Lower leg skin (tissue), 4 donors: ENCODE measurements at regions not wholly inside any gene's neighbourhood (a gene's known extent, or its start where the extent isn't known, plus 50 kb on each side); places are given as distances from the start of the nearest gene placed in this dataset.

Experiments used
- DNase-seq, 2 donors: peaks; one replicate each; pipeline ENCODE4 v3.0.0-alpha.2; 2019; ENCODE audit warnings: low spot score in 2 of 2
- H3K4me3 ChIP-seq: fragments of 200-600 bp; sonication (generic); 2 replicates; pipeline ENCODE4 v1.5.1; 2017; ENCODE audit warnings: mild to moderate bottlenecking, low read depth; ENCODE audit not compliant: poor library complexity, severe bottlenecking
- POLR2A ChIP-seq, 2 donors: fragments of 450-650 bp; IDR thresholded peaks; one replicate each; pipeline ENCODE4 v1.6.1; 2016 to 2017; ENCODE audit warnings: antibody characterized with exemption in 2 of 2, mild to moderate bottlenecking in 1 of 2, moderate library complexity in 1 of 2
- WGBS, 2 donors: methylation state at CpG; one replicate each; pipeline ENCODE4 v1.1.5; 2018; 5-methylcytosine and 5-hydroxymethylcytosine counted together
- intact Hi-C: fragments of 100-400 bp; cut with DNase I; formaldehyde crosslinking; loops from one replicate; pipeline ENCODE4 v1.15.0; 2023; ENCODE audit warnings: low total_unique reads
- TF ChIP-seq, protein P1 (sequence below), 3 donors: fragments of 450-650 bp; IDR thresholded peaks; one replicate each; pipeline ENCODE4 v1.5.1; 2016; ENCODE audit warnings: antibody characterized with exemption in 3 of 3, mild to moderate bottlenecking in 3 of 3, moderate library complexity in 2 of 3

DNA sequence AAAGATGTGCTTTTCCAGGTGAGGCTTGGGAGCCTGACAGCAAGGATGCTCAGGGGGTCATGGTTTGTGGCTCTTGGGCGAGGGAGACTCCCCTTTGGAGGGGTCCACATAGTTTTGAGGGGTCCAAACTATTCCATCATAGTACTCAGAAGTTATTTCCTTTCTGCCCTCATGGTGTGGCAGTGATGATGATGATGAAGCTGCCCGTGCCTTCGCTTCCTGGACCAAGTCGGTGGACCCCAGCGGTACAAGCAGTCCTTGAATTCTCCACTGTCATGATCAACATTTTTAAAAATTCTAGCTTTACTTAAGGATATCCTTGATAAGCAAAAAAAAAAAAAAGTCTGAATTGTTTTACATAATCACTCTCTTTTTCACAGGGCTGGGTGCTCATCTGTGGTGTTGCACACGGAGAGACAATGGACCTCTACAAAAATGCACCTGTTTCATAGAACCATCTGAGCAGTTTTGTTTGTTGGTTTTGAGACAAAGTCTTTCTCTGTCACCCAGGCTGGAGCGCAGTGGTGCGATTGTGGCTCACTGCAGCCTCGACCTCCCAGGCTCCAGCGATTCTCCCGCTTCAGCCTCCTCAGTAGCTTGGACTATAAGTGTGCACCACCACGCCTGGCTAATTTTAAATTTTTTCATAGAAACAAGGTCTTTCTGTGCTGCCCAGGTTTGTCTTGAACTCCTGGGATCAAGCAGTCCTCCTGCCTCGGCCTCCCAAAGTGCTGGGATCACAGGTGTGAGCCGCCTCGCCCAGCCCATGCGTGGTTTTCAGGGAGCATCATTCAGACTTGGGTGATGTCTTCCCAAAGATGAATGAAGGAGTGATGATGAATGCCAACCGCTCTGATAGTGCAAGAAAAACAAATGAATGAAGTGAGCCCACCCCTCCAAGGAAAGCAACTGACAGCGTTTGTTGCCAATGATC is 271.4 kb upstream of the HDAC4 start:
- WGBS, 2 donors: 92 to 96% methylated on average over 18 of the region's 18 CpGs
- intact Hi-C loops: no loop called here
- no peak for TF ChIP-seq POLR2A (IDR thresholded peaks at IDR 0.05)
- TF ChIP-seq, protein P1, sequence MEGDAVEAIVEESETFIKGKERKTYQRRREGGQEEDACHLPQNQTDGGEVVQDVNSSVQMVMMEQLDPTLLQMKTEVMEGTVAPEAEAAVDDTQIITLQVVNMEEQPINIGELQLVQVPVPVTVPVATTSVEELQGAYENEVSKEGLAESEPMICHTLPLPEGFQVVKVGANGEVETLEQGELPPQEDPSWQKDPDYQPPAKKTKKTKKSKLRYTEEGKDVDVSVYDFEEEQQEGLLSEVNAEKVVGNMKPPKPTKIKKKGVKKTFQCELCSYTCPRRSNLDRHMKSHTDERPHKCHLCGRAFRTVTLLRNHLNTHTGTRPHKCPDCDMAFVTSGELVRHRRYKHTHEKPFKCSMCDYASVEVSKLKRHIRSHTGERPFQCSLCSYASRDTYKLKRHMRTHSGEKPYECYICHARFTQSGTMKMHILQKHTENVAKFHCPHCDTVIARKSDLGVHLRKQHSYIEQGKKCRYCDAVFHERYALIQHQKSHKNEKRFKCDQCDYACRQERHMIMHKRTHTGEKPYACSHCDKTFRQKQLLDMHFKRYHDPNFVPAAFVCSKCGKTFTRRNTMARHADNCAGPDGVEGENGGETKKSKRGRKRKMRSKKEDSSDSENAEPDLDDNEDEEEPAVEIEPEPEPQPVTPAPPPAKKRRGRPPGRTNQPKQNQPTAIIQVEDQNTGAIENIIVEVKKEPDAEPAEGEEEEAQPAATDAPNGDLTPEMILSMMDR (IDR thresholded peaks at IDR 0.05): no peak
- no peak overlapping the region for H3K4me3 ChIP-seq
- peak in 1 of 2 donors; percentile 59 for DNase-seq

DNA sequence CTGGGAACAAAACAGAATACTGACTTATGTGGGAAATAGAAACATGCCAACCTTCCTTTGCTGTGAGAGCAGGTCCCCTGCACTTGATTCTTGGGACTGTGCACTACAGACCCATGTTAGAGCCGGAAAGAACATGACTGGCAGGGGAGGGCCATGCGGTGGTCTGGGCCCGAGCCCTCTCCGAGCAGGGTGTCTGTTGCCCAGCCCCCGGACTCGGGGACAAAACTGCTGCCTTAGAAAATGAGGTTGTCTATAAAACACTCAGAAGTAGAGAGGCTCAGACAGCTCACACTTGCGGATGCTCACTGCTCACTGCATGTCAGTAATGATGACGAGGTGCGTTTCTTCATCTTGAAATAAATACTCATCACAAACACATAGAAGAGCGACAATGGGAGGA is 270.7 kb upstream of the HDAC4 start:
- no peak overlapping the region for H3K4me3 ChIP-seq
- 89 to 90% methylated on average over 10 of the region's 10 CpGs for WGBS, 2 donors
- intact Hi-C loops: no loop called here
- DNase-seq: peak in 1 of 2 donors; percentile 64
- TF ChIP-seq, protein P1 (IDR thresholded peaks at IDR 0.05): no peak
- TF ChIP-seq POLR2A (IDR thresholded peaks at IDR 0.05): no peak

DNA sequence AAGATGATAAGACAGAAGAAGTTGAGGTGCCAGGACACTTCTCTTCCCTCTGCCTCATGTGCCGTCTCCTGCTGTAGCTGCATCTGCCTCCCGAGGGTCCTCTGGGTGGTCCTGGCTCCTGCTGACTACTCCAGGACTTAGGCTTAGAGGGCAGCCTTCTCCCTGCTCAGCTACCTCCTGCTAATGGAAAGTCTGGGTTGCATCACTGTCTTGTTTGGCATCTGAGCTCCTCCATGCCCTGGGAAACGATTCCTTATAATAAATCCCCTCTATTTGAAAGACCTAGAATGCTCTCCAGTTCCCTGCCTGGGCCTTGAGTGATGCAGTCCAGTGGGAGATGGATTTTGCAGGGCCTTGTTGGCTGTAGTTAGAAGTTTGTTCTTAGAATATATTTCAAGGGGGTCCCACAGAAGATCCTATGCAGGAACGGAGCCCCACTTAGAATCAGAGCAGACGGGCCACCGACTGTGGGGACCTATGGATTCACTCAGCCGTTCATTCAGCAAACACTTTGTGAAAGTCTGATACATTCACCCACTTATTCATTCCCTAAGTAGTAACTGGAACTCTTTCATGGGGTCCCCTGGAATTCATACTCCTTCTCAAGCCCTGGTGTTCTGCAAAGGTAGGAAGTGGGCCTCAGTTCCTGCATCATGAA is 269.8 kb upstream of the HDAC4 start:
- 88 to 92% methylated on average over 7 of the region's 7 CpGs for WGBS, 2 donors
- TF ChIP-seq, protein P1 (IDR thresholded peaks at IDR 0.05): no peak
- TF ChIP-seq POLR2A (IDR thresholded peaks at IDR 0.05): no peak
- no peak overlapping the region for H3K4me3 ChIP-seq
- intact Hi-C loops: no loop called here
- peak in 1 of 2 donors; percentile 60 for DNase-seq

DNA sequence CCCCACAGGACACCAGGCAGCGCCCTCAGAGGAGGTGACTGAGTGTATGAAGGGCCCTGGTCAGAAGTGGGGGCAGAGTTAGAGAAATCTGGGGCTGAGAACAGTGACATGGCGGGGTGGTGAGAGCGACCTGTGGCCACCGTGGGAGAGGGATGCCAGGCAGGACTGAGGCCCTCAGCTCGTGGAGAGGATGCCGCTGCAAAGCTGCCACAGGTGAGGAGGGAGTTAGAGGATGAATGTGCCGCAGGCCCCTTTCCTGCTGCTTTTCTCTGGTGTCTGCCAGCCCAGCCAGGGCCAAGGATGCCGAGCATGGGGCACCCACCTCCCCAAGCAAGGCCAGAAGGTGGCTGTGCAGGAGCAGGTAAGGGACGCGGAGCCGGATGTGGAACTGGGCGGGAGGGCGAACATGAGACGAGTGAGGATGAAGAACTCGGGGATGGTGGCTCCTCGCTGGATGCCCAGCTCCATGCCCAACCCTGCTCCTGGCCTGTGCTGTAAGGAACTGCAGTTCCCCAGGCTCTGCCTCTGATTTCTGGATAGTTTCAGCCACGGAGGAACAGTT is 269.2 kb upstream of the HDAC4 start:
- 97% methylated on average over 17 of the region's 17 CpGs for WGBS, 2 donors
- intact Hi-C loops: no loop called here
- no peak for TF ChIP-seq POLR2A (IDR thresholded peaks at IDR 0.05)
- TF ChIP-seq, protein P1 (IDR thresholded peaks at IDR 0.05): no peak
- no peak overlapping the region for H3K4me3 ChIP-seq
- DNase-seq: peak in 1 of 2 donors; percentile 83

DNA sequence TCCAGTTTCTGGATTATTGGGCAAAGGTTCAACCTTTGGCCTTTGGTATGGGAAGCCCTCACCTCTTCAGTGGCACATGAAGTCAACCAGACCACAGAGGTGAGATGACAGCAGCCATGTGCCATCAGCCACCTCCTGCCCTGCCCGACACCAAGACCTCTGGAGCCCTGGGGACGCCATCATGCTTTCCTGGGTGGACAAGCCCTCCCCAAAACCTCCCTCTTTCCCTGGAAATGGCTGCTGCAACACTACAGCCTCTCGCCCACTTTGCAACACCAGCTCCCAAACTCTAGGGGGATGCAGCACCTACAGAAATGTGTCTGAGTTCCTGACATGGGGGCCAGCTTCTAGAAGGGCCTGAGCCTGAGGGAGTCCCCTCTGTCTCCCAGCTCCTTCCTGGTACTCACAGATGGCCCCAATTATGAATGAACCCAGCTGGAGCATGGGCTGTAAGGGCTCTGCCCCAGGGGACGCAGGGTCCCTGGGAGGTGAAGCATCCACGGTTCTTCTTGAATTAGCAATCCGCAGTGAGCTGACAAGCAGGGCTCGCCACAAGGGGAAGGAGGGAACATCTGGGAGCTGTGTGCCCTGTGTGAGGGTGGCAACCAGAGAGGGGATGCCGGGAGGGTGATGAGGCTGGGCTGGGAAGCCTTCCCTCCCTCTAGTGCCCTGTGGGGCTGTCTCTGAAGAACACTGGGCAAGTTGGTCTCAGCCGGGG is 268.5 kb upstream of the HDAC4 start:
- 88 to 91% methylated on average over 9 of the region's 9 CpGs for WGBS, 2 donors

More for the DNA sequence above, 268.5 kb upstream of the HDAC4 start:
- no peak overlapping the region for H3K4me3 ChIP-seq
- TF ChIP-seq POLR2A (IDR thresholded peaks at IDR 0.05): no peak
- TF ChIP-seq, protein P1 (IDR thresholded peaks at IDR 0.05): no peak
- DNase-seq: peak in 1 of 2 donors; percentile 75
- intact Hi-C loops: no loop called here
